CD14-positive monocyte (primary cell): ENCODE measurements at regions not wholly inside any gene's neighbourhood (a gene's known extent, or its start where the extent isn't known, plus 50 kb on each side); places are given as distances from the start of the nearest gene placed in this dataset.

Experiments
- DNase-seq, 3 donors: peaks; one replicate each; pipeline ENCODE4 v3.0.0-alpha.2; 2011 to 2022
- H2AFZ ChIP-seq: 2 replicates; pipeline ENCODE4 v1.6.0; 2012; ENCODE audit warnings: mild to moderate bottlenecking, low read depth, low read length, inconsistent platforms; ENCODE audit not compliant: insufficient read depth, poor library complexity, severe bottlenecking
- H3K27ac ChIP-seq, 2 donors: 1 replicate in 1 of 2; 2 replicates in 1 of 2; pipeline ENCODE4 v1.5.1; 2012 to 2013; ENCODE audit warnings: low read length in 2 of 2, control low read depth in 1 of 2, inconsistent platforms in 1 of 2, low read depth in 1 of 2, mild to moderate bottlenecking in 1 of 2
- H3K27me3 ChIP-seq, 2 donors: one replicate each; pipeline versions ENCODE4 v1.6.0 to v1.6.1; 2011 to 2013; ENCODE audit warnings: low read length in 2 of 2; ENCODE audit not compliant: control insufficient read depth in 2 of 2, insufficient read depth in 2 of 2
- H3K36me3 ChIP-seq, 2 donors: replicated peaks in 1 of 2; 1 replicate in 1 of 2; 2 replicates in 1 of 2; pipeline versions ENCODE4 v1.5.1 to v1.6.1; 2012 to 2013; ENCODE audit warnings: low read length in 2 of 2, control low read depth in 1 of 2, inconsistent platforms in 1 of 2, mild to moderate bottlenecking in 1 of 2; ENCODE audit not compliant: insufficient read depth in 2 of 2, control insufficient read depth in 1 of 2
- H3K4me1 ChIP-seq, 2 donors: 1 replicate in 1 of 2; 2 replicates in 1 of 2; pipeline versions ENCODE4 v1.5.1 to v1.6.1; 2012 to 2013; ENCODE audit warnings: low read length in 2 of 2, control low read depth in 1 of 2, inconsistent platforms in 1 of 2, mild to moderate bottlenecking in 1 of 2, moderate library complexity in 1 of 2; ENCODE audit not compliant: insufficient read depth in 2 of 2, control insufficient read depth in 1 of 2
- H3K4me2 ChIP-seq: replicated peaks from 2 replicates; pipeline ENCODE3; 2012; ENCODE audit warnings: low read length, moderate library complexity, mild to moderate bottlenecking; ENCODE audit not compliant: poor library complexity, severe bottlenecking; ENCODE audit errors: extremely low read depth
- H3K4me3 ChIP-seq, 3 experiments: fragments of 200-600 bp in 1 of 3; sonication (generic) in 1 of 3; replicated peaks in 1 of 3; 1 replicate in 2 of 3; 2 replicates in 1 of 3; pipeline ENCODE4 v1.5.1; 2011 to 2013; ENCODE audit warnings: low read length in 3 of 3, mild to moderate bottlenecking in 3 of 3, control low read depth in 2 of 3, low read depth in 2 of 3, inconsistent platforms in 1 of 3, moderate library complexity in 1 of 3
- H3K79me2 ChIP-seq: 2 replicates; pipeline ENCODE4 v1.6.0; 2012; ENCODE audit warnings: mild to moderate bottlenecking, control low read depth, inconsistent platforms, low read length, moderate library complexity; ENCODE audit not compliant: insufficient read depth
- H3K9ac ChIP-seq: 2 replicates; pipeline ENCODE4 v1.6.0; 2017; ENCODE audit warnings: low read length, mild to moderate bottlenecking; ENCODE audit not compliant: insufficient read depth, poor library complexity, severe bottlenecking
- H3K9me3 ChIP-seq, 2 donors: replicated peaks in 1 of 2; 1 replicate in 1 of 2; 2 replicates in 1 of 2; pipeline versions ENCODE4 v1.5.1 to v1.6.1; 2012 to 2013; ENCODE audit warnings: low read length in 2 of 2, control low read depth in 1 of 2; ENCODE audit not compliant: control insufficient read depth in 1 of 2, insufficient read depth in 1 of 2
- H4K20me1 ChIP-seq: 2 replicates; pipeline ENCODE4 v1.6.0; 2012; ENCODE audit warnings: mild to moderate bottlenecking, low read length, control low read depth, moderate library complexity; ENCODE audit not compliant: insufficient read depth
- H3K27ac Mint-ChIP-seq, 7 donors: one replicate each; pipeline ENCODE4 v1.8.0; 2020; ENCODE audit warnings: mild to moderate bottlenecking in 7 of 7, mixed read lengths in 7 of 7, moderate library complexity in 6 of 7, inconsistent platforms in 2 of 7
- H3K27me3 Mint-ChIP-seq, 3 donors: one replicate each; pipeline ENCODE4 v1.8.0; 2021 to 2022; ENCODE audit warnings: low read depth in 3 of 3, mild to moderate bottlenecking in 3 of 3, mixed read lengths in 3 of 3, moderate library complexity in 3 of 3, inconsistent platforms in 1 of 3
- H3K36me3 Mint-ChIP-seq, 2 donors: one replicate each; pipeline ENCODE4 v1.8.0; 2020; ENCODE audit warnings: mixed read lengths in 2 of 2, inconsistent platforms in 1 of 2, mild to moderate bottlenecking in 1 of 2
- H3K4me1 Mint-ChIP-seq: one replicate; pipeline ENCODE4 v1.8.0; 2020; ENCODE audit warnings: mild to moderate bottlenecking, mixed read lengths
- H3K4me3 Mint-ChIP-seq, 2 donors: one replicate each; pipeline ENCODE4 v1.8.0; 2020; ENCODE audit warnings: mild to moderate bottlenecking in 2 of 2, mixed read lengths in 2 of 2, moderate library complexity in 1 of 2
- H3K9me3 Mint-ChIP-seq, 7 donors: one replicate each; pipeline ENCODE4 v1.8.0; 2020 to 2022; ENCODE audit warnings: mixed read lengths in 7 of 7, mild to moderate bottlenecking in 6 of 7, moderate library complexity in 6 of 7, inconsistent platforms in 2 of 7
- CTCF ChIP-seq: fragments of 200-600 bp; IDR thresholded peaks from one replicate; pipeline ENCODE4 v1.8.0; 2022; ENCODE audit warnings: antibody characterized with exemption, mild to moderate bottlenecking
- WGBS: methylation state at CpG from one replicate; pipeline ENCODE4 v1.1.5; 2013; ENCODE audit warnings: missing lambda C conversion rate; ENCODE audit not compliant: insufficient coverage; 5-methylcytosine and 5-hydroxymethylcytosine counted together
- intact Hi-C, 2 donors: fragments of 100-400 bp; cut with micrococcal nuclease; formaldehyde crosslinking; loops; one replicate each; pipeline versions ENCODE4 v1.15.0 to v1.15.1; 2023

- no peaks in the 10 kb centered on the region for H3K27me3 ChIP-seq
- TF ChIP-seq CTCF = no peak
- no peaks in the 10 kb centered on the region for H3K79me2 ChIP-seq
- H3K27ac Mint-ChIP-seq = no peak overlapping the region
- H3K27ac ChIP-seq = no peak overlapping the region
- H3K4me1 ChIP-seq = no peaks in the 10 kb centered on the region
- H3K36me3 Mint-ChIP-seq = no peaks in the 10 kb centered on the region
- no peaks in the 10 kb centered on the region for H3K4me1 Mint-ChIP-seq
- peaks cover 23 to 62% (median 55%) of the 10 kb centered on the region in 7 donors for H3K9me3 Mint-ChIP-seq
- WGBS = 88% methylated on average over 14 of the region's 14 CpGs
- H3K4me3 Mint-ChIP-seq = no peak overlapping the region
- H3K9ac ChIP-seq = no peak overlapping the region
- peaks cover 0 to 55% of the 10 kb centered on the region in 2 donors for H3K9me3 ChIP-seq
- H3K4me3 ChIP-seq = no peak overlapping the region
- peaks cover 0 to 2% (median 0%) of the 10 kb centered on the region in 3 donors for H3K27me3 Mint-ChIP-seq
- no peaks in the 10 kb centered on the region for H4K20me1 ChIP-seq
- intact Hi-C loops = no loop called here
- no peak overlapping the region for H3K4me2 ChIP-seq
- no peaks in the 10 kb centered on the region for H3K36me3 ChIP-seq
- DNase-seq = no peak
- H2AFZ ChIP-seq = no peak overlapping the region
Measured at GRCh38 chr7:64113981-64114380, 68.7 kb downstream of the ZNF727 start.

GRCh38 chr7:64114791-64115190 lies 69.6 kb downstream of the ZNF727 start:
- TF ChIP-seq CTCF = no peak
- H3K4me1 Mint-ChIP-seq = no peaks in the 10 kb centered on the region
- intact Hi-C loops = no loop called here
- no peak for DNase-seq
- Histone ChIP-seq H3K4me1 (no peaks in the 10 kb centered on the region), H2AFZ (no peak overlapping the region), H3K4me3 (no peak overlapping the region), H3K36me3 (no peaks in the 10 kb centered on the region), H3K9me3 (peaks cover 0 to 63% of the 10 kb centered on the region in 2 donors), H4K20me1 (no peaks in the 10 kb centered on the region), H3K9ac (no peak overlapping the region), H3K27me3 (no peaks in the 10 kb centered on the region), H3K79me2 (no peaks in the 10 kb centered on the region), H3K4me2 (no peak overlapping the region), H3K27ac (no peak overlapping the region)
- peaks cover 0 to 2% (median 0%) of the 10 kb centered on the region in 3 donors for H3K27me3 Mint-ChIP-seq
- H3K9me3 Mint-ChIP-seq = peaks cover 23 to 65% (median 56%) of the 10 kb centered on the region in 7 donors
- no peak overlapping the region for H3K27ac Mint-ChIP-seq
- WGBS = 91% methylated on average over 3 of the region's 9 CpGs
- no peak overlapping the region for H3K4me3 Mint-ChIP-seq
- H3K36me3 Mint-ChIP-seq = no peaks in the 10 kb centered on the region
